Activated CD4-positive, alpha-beta T cell treated with anti-CD3 and anti-CD28 coated beads, Interleukin-2, amount 50 U/mL, for 16 hours (primary cell): ENCODE measurements at regions not wholly inside any gene's neighbourhood (a gene's known extent, or its start where the extent isn't known, plus 50 kb on each side); places are given as distances from the start of the nearest gene placed in this dataset.
"Not testable (repeated sequence)": the region's sequence is repeated elsewhere in the genome, so short reads cannot be mapped to it uniquely, and the experiment has no call there.

ENCODE experiments used
- DNase-seq: peaks from one replicate; pipeline ENCODE4 v3.0.0-alpha.2; 2020

- DNase-seq = not testable (repeated sequence)
These were observed 75.6 kb downstream of the MRPL39 start for GRCh38 chr21:25531538-25532250.

- no peak for DNase-seq
These were observed 78.8 kb downstream of the MRPL39 start for GRCh38 chr21:25528515-25528914.

- no peak for DNase-seq
These were observed 88.8 kb downstream of the MRPL39 start for GRCh38 chr21:25518491-25518911.

- no peak for DNase-seq
These were observed 91.5 kb downstream of the MRPL39 start for GRCh38 chr21:25515484-25516405.

- no peak for DNase-seq
These were observed 93.5 kb downstream of the MRPL39 start for GRCh38 chr21:25513810-25514209.

GRCh38 chr21:25512095-25513081 lies 94.9 kb downstream of the MRPL39 start:
- no peak for DNase-seq

- peak; percentile 77 for DNase-seq
These were observed 97.4 kb downstream of the MRPL39 start for GRCh38 chr21:25509862-25510261.

GRCh38 chr21:25508364-25508763 lies 98.9 kb downstream of the MRPL39 start:
- DNase-seq = no peak

- peak; percentile 72 for DNase-seq
These were observed 99.8 kb downstream of the MRPL39 start for GRCh38 chr21:25507522-25507921.

GRCh38 chr21:25506887-25507286 lies 100.4 kb downstream of the MRPL39 start:
- DNase-seq = no peak

GRCh38 chr21:25506261-25506660 lies 101.0 kb downstream of the MRPL39 start:
- no peak for DNase-seq

GRCh38 chr21:25503981-25504380 lies 103.3 kb downstream of the MRPL39 start:
- DNase-seq = no peak

- peak; percentile 77 for DNase-seq
These were observed 105.2 kb downstream of the MRPL39 start for GRCh38 chr21:25501996-25502665.

GRCh38 chr21:25501462-25501861 lies 105.8 kb downstream of the MRPL39 start:
- DNase-seq = no peak

GRCh38 chr21:25500598-25500997 lies 106.7 kb downstream of the MRPL39 start:
- no peak for DNase-seq

- no peak for DNase-seq
These were observed 110.3 kb downstream of the MRPL39 start for GRCh38 chr21:25496825-25497482.

- DNase-seq = no peak
These were observed 112.5 kb downstream of the MRPL39 start for GRCh38 chr21:25494804-25495203.

- DNase-seq = no peak
These were observed 113.6 kb downstream of the MRPL39 start for GRCh38 chr21:25493722-25494121.

- no peak for DNase-seq
These were observed 116.0 kb downstream of the MRPL39 start for GRCh38 chr21:25491267-25491666.

- peak; percentile 80 for DNase-seq
These were observed 116.5 kb downstream of the MRPL39 start for GRCh38 chr21:25490742-25491141.

GRCh38 chr21:25489673-25490072 lies 117.6 kb downstream of the MRPL39 start:
- DNase-seq = no peak
